ENCODE measurements at regions not wholly inside any gene's neighbourhood (a gene's known extent, or its start where the extent isn't known, plus 50 kb on each side); places are given as distances from the start of the nearest gene placed in this dataset.

DNA sequence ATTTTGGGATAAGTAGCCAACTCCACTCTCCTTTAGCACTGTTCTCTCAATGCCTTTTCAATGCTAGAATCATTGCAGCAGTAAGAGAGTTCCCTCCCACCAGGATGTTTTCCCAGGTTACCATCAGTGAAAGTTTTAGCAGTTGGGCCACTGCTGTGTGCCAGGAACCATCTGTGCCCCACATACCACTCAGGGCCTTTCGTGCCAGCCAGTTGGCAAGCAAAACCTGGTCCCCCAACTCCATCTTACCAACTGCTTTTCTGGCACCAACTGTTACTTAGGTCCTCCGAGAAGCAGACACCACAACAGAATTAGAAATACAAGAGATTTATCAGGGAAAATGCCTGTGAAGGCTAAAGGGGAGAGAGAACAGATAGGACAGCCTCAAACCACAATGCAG is 533.4 kb upstream of the NBEA start:
- H3K27me3 ChIP-seq (ENCODE audit: control insufficient read depth, insufficient read depth, low read length), result no peaks in the 10 kb centered on the region
- H3K79me2 ChIP-seq, result no peaks in the 10 kb centered on the region
- no peaks in the 10 kb centered on the region for H3K9me3 ChIP-seq (ENCODE audit: control insufficient read depth, low read length)
- no peak overlapping the region for H3K4me2 ChIP-seq (ENCODE audit: low read length)
- no peak overlapping the region for H3K4me3 ChIP-seq (ENCODE audit: low read depth, low read length)
- no peaks in the 10 kb centered on the region for H3K4me1 ChIP-seq
- no peak overlapping the region for H2AFZ ChIP-seq
- H3K9ac ChIP-seq, result no peak overlapping the region
- no peaks in the 10 kb centered on the region for H3K36me3 ChIP-seq (ENCODE audit: control insufficient read depth, insufficient read depth, low read length)
- no peak overlapping the region for H3K27ac ChIP-seq
- TF ChIP-seq CTCF (IDR thresholded peaks at IDR 0.05), result no peak

- no peaks in the 10 kb centered on the region for H3K79me2 ChIP-seq
- H3K4me1 ChIP-seq, result no peaks in the 10 kb centered on the region
- no peak overlapping the region for H2AFZ ChIP-seq
- TF ChIP-seq CTCF (IDR thresholded peaks at IDR 0.05), result no peak
- no peak overlapping the region for H3K9ac ChIP-seq
- H3K4me3 ChIP-seq (ENCODE audit: low read depth, low read length), result no peak overlapping the region
- no peaks in the 10 kb centered on the region for H3K27me3 ChIP-seq (ENCODE audit: control insufficient read depth, insufficient read depth, low read length)
- no peaks in the 10 kb centered on the region for H3K36me3 ChIP-seq (ENCODE audit: control insufficient read depth, insufficient read depth, low read length)
- H3K9me3 ChIP-seq (ENCODE audit: control insufficient read depth, low read length), result no peaks in the 10 kb centered on the region
- H3K27ac ChIP-seq, result no peak overlapping the region
- no peak overlapping the region for H3K4me2 ChIP-seq (ENCODE audit: low read length)
Measured at GRCh38 chr13:34409496-34410182, 532.4 kb upstream of the NBEA start.

GRCh38 chr13:34410678-34411077 is 531.4 kb upstream of the NBEA start:
- Histone ChIP-seq H2AFZ (no peak overlapping the region), H3K9me3 (ENCODE audit: control insufficient read depth, low read length) (no peaks in the 10 kb centered on the region)

GRCh38 chr13:34411177-34411576 is 530.9 kb upstream of the NBEA start:
- Histone ChIP-seq H3K4me2 (ENCODE audit: low read length) (no peak overlapping the region), H3K79me2 (no peaks in the 10 kb centered on the region), H3K4me3 (ENCODE audit: low read depth, low read length) (no peak overlapping the region), H3K27ac (no peak overlapping the region), H2AFZ (no peak overlapping the region), H3K9me3 (ENCODE audit: control insufficient read depth, low read length) (no peaks in the 10 kb centered on the region), H3K9ac (no peak overlapping the region), H3K36me3 (ENCODE audit: control insufficient read depth, insufficient read depth, low read length) (no peaks in the 10 kb centered on the region), H3K4me1 (no peaks in the 10 kb centered on the region), H3K27me3 (ENCODE audit: control insufficient read depth, insufficient read depth, low read length) (no peaks in the 10 kb centered on the region)
- no peak for TF ChIP-seq CTCF (IDR thresholded peaks at IDR 0.05)

More at GRCh38 chr13:34410678-34411077, 531.4 kb upstream of the NBEA start:
- Histone ChIP-seq H3K79me2 (no peaks in the 10 kb centered on the region), H3K4me2 (ENCODE audit: low read length) (no peak overlapping the region), H3K9ac (no peak overlapping the region), H3K36me3 (ENCODE audit: control insufficient read depth, insufficient read depth, low read length) (no peaks in the 10 kb centered on the region), H3K27me3 (ENCODE audit: control insufficient read depth, insufficient read depth, low read length) (no peaks in the 10 kb centered on the region), H3K27ac (no peak overlapping the region), H3K4me1 (no peaks in the 10 kb centered on the region), H3K4me3 (ENCODE audit: low read depth, low read length) (no peak overlapping the region)
- no peak for TF ChIP-seq CTCF (IDR thresholded peaks at IDR 0.05)

DNA sequence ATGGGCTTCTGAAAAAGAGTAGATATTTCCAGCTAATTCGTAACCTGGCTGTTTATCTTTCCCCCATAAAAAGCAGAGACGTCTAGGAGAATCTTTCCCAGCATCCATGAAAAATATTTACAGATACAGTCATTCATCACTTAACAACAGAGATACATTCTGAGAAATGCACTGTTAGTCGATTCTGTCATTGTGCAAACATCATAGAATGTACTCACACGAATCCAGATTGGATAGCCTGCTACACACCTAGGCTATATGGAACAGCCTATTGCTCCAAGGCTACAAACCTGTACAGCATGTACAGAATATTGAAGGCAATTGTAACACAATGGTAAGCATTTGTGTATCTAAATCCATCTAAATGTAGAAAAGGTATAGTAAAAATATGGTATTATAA is 530.2 kb upstream of the NBEA start:
- Histone ChIP-seq H3K9me3 (ENCODE audit: control insufficient read depth, low read length) (no peaks in the 10 kb centered on the region), H3K4me2 (ENCODE audit: low read length) (no peak overlapping the region), H3K36me3 (ENCODE audit: control insufficient read depth, insufficient read depth, low read length) (no peaks in the 10 kb centered on the region), H3K4me3 (ENCODE audit: low read depth, low read length) (no peak overlapping the region), H3K27me3 (ENCODE audit: control insufficient read depth, insufficient read depth, low read length) (no peaks in the 10 kb centered on the region), H3K9ac (no peak overlapping the region), H3K27ac (no peak overlapping the region), H3K79me2 (no peaks in the 10 kb centered on the region), H2AFZ (no peak overlapping the region), H3K4me1 (no peaks in the 10 kb centered on the region)
- no peak for TF ChIP-seq CTCF (IDR thresholded peaks at IDR 0.05)
